GM18505 (cell line): ENCODE measurements at regions not wholly inside any gene's neighbourhood (a gene's known extent, or its start where the extent isn't known, plus 50 kb on each side); places are given as distances from the start of the nearest gene placed in this dataset.

Source experiments
- ATAC-seq: cut with Tn5 transposase; IDR thresholded peaks from one replicate; pipeline ENCODE4 v1.9.1; 2021; ENCODE audit not compliant: unreplicated experiment
- POLR2A ChIP-seq: IDR thresholded peaks from 4 replicates; pipeline ENCODE4 v1.6.1; 2011; ENCODE audit warnings: borderline replicate concordance; ENCODE audit not compliant: insufficient read depth, insufficient read length; ENCODE audit errors: extremely low read depth

DNA sequence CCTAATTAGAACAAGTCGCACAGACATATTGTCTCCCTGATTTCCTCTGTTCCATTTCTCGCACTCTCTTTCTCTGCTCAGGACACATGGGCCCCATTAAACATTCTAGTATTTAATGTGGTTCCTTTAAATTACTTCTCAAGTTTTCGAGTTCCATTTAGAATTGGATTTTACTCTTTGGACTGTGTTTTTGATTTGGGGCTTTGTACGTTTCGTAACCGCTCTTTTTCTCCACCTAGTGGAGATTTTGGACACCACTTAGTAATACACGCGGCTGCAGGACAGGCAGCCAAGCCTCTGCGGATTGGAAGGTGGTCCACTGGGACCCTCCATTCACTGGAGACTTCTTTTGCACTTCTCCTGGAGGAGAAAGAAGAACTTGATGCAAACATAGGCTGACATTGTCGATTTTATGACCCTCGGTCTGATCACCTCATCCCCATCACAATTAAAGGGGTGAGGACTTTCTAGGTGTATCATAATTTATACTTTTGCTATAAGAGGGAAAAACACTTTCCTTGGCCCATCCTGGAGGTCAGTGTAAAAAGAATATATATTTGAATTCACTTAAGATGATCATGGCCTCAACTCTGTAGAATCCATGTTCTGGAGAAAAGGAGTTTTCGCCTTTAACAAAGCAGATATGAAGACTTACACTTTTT, 85.7 kb downstream of the NOG start:
- ATAC-seq = no peak
- no peak for TF ChIP-seq POLR2A

- TF ChIP-seq POLR2A = no peak
- no peak for ATAC-seq
These were observed 86.4 kb downstream of the NOG start for GRCh38 chr17:56679777-56680422.

GRCh38 chr17:56680676-56681075, 87.2 kb downstream of the NOG start:
- TF ChIP-seq POLR2A = no peak
- no peak for ATAC-seq

GRCh38 chr17:56681561-56682266, 88.2 kb downstream of the NOG start:
- no peak for ATAC-seq
- TF ChIP-seq POLR2A = no peak

DNA sequence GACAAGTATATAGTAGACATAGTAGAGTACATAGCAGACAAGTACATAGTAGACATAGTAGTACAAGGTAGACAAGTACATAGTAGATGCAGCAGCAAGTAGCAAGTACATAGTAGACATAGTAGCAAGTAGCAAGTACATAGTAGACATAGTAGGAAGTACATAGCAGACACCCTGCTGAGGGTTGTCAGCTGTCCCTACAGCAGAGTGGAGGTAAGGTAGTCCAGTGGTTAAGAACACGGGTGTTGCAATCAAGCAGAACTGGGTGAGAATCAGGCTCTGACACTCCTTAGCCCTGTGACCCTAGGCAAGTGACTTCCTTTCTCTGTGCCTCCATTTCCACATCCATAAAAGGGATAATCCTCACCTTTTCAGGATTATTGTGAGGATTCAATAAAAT, 94.7 kb downstream of the NOG start:
- no peak for ATAC-seq
- no peak for TF ChIP-seq POLR2A

GRCh38 chr17:56690441-56691291, 97.2 kb downstream of the NOG start:
- TF ChIP-seq POLR2A = no peak

DNA sequence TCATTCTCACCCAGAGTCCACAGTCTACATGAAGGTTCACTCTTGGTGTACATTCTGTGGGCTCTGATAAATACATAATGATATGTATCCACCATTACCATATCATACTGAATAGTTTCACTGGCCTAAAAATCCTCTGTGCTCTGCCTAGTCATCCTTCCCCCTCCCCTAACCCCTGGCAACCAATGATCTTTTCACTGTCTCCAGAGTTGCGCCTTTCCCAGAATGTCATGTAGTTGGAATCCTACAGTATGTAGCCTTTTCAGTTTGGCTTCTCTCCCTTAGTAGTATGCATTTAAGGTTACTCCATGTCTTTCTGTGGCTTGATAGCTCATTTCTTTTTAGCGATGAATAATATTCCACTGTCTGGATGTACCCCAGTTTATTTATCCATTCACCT, 101.3 kb downstream of the NOG start:
- no peak for ATAC-seq
- TF ChIP-seq POLR2A = no peak

More at GRCh38 chr17:56690441-56691291, 97.2 kb downstream of the NOG start:
- no peak for ATAC-seq

DNA sequence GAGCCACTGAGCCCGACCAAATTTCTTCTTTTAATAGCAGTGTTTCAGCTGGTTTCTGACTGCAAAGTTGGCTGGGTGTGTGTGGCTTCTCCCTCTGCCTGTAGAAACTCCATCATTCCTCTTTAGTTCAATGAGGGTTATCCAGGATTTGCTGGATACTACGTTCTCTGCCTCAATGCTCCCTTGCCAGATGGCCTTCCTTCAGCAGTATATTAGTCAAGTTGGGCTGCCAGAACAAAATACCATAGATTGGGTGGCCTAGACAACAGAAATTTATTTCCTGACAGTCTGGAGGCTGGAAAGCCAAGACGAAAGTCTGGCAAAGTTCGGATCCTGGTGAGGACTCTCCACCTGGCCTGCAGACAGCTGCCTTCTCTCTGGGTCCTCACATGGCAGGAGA, 103.7 kb downstream of the NOG start:
- TF ChIP-seq POLR2A = no peak
- no peak for ATAC-seq

GRCh38 chr17:56699186-56699894, 105.8 kb downstream of the NOG start:
- no peak for TF ChIP-seq POLR2A
- ATAC-seq = no peak

- no peak for TF ChIP-seq POLR2A
- ATAC-seq = no peak
These were observed 107.5 kb downstream of the NOG start for GRCh38 chr17:56700919-56701420.

GRCh38 chr17:56707312-56708219, 114.1 kb downstream of the NOG start:
- TF ChIP-seq POLR2A = no peak
- ATAC-seq = no peak

- TF ChIP-seq POLR2A = no peak
- ATAC-seq = no peak
These were observed 114.7 kb downstream of the NOG start for GRCh38 chr17:56708220-56708558.
